ENCODE measurements at regions not wholly inside any gene's neighbourhood (a gene's known extent, or its start where the extent isn't known, plus 50 kb on each side); places are given as distances from the start of the nearest gene placed in this dataset.

DNA sequence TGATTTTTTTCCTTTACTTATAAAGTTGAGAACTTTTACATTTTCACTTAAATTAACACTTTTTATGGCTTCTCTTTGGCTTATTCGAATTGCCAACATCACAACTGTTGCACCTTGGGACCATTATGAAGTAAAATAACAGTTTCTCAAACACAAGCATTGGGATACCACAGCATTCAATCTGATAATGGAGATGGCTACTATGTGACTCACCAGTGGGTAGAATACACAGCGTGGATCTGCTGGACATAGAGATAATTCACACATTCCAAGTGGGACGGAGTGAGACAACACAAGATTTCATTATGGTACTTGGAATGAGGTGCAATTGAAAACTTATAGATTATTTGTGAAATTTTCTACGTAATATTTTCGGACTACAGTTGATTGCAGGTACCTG is 68.0 kb downstream of the ADAMTS1 start:
- TF ChIP-seq, protein P1, sequence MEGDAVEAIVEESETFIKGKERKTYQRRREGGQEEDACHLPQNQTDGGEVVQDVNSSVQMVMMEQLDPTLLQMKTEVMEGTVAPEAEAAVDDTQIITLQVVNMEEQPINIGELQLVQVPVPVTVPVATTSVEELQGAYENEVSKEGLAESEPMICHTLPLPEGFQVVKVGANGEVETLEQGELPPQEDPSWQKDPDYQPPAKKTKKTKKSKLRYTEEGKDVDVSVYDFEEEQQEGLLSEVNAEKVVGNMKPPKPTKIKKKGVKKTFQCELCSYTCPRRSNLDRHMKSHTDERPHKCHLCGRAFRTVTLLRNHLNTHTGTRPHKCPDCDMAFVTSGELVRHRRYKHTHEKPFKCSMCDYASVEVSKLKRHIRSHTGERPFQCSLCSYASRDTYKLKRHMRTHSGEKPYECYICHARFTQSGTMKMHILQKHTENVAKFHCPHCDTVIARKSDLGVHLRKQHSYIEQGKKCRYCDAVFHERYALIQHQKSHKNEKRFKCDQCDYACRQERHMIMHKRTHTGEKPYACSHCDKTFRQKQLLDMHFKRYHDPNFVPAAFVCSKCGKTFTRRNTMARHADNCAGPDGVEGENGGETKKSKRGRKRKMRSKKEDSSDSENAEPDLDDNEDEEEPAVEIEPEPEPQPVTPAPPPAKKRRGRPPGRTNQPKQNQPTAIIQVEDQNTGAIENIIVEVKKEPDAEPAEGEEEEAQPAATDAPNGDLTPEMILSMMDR (IDR thresholded peaks at IDR 0.05) = no peak
- no peak for TF ChIP-seq EP300 (IDR thresholded peaks at IDR 0.05)
- TF ChIP-seq POLR2A (IDR thresholded peaks at IDR 0.05; ENCODE audit: low read depth) = no peak
- TF ChIP-seq POLR2AphosphoS5 (IDR thresholded peaks at IDR 0.05) = no peak
